HG02840 (cell line): ENCODE measurements at regions not wholly inside any gene's neighbourhood (a gene's known extent, or its start where the extent isn't known, plus 50 kb on each side); places are given as distances from the start of the nearest gene placed in this dataset.

Experiments used
- ATAC-seq: cut with Tn5 transposase; IDR thresholded peaks from one replicate; pipeline ENCODE4 v1.9.1; 2021; ENCODE audit warnings: mild to moderate bottlenecking, moderate library complexity, moderate number of reproducible peaks; ENCODE audit not compliant: unreplicated experiment, low FRiP score

GRCh38 chr2:16338026-16338425 is 327.6 kb downstream of the CYRIA start:
- ATAC-seq, result no peak

GRCh38 chr2:16336916-16337315 is 328.7 kb downstream of the CYRIA start:
- no peak for ATAC-seq

- no peak for ATAC-seq
These were observed 329.1 kb downstream of the CYRIA start for GRCh38 chr2:16336491-16336890.

- ATAC-seq, result no peak
These were observed 329.7 kb downstream of the CYRIA start for GRCh38 chr2:16335947-16336346.

- ATAC-seq, result no peak
These were observed 330.1 kb downstream of the CYRIA start for GRCh38 chr2:16335604-16335930.

GRCh38 chr2:16334886-16335603 is 330.6 kb downstream of the CYRIA start:
- no peak for ATAC-seq

- no peak for ATAC-seq
These were observed 331.3 kb downstream of the CYRIA start for GRCh38 chr2:16334366-16334765.

- no peak for ATAC-seq
These were observed 332.0 kb downstream of the CYRIA start for GRCh38 chr2:16333681-16334080.

- ATAC-seq, result no peak
These were observed 332.7 kb downstream of the CYRIA start for GRCh38 chr2:16332681-16333557.

- no peak for ATAC-seq
These were observed 333.9 kb downstream of the CYRIA start for GRCh38 chr2:16331772-16332171.

GRCh38 chr2:16330982-16331381 is 334.7 kb downstream of the CYRIA start:
- ATAC-seq, result no peak

GRCh38 chr2:16330571-16330970 is 335.1 kb downstream of the CYRIA start:
- no peak for ATAC-seq

- no peak for ATAC-seq
These were observed 335.6 kb downstream of the CYRIA start for GRCh38 chr2:16330012-16330411.

- ATAC-seq, result no peak
These were observed 336.2 kb downstream of the CYRIA start for GRCh38 chr2:16329421-16329820.

GRCh38 chr2:16328521-16329190 is 337.0 kb downstream of the CYRIA start:
- no peak for ATAC-seq

- no peak for ATAC-seq
These were observed 338.3 kb downstream of the CYRIA start for GRCh38 chr2:16327326-16327725.

GRCh38 chr2:16326711-16327300 is 338.8 kb downstream of the CYRIA start:
- no peak for ATAC-seq

- no peak for ATAC-seq
These were observed 339.6 kb downstream of the CYRIA start for GRCh38 chr2:16325976-16326510.

GRCh38 chr2:16325016-16325975 is 340.3 kb downstream of the CYRIA start:
- ATAC-seq, result no peak

- ATAC-seq, result no peak
These were observed 341.1 kb downstream of the CYRIA start for GRCh38 chr2:16324544-16324937.
